ENCODE measurements at regions not wholly inside any gene's neighbourhood (a gene's known extent, or its start where the extent isn't known, plus 50 kb on each side); places are given as distances from the start of the nearest gene placed in this dataset.

DNA sequence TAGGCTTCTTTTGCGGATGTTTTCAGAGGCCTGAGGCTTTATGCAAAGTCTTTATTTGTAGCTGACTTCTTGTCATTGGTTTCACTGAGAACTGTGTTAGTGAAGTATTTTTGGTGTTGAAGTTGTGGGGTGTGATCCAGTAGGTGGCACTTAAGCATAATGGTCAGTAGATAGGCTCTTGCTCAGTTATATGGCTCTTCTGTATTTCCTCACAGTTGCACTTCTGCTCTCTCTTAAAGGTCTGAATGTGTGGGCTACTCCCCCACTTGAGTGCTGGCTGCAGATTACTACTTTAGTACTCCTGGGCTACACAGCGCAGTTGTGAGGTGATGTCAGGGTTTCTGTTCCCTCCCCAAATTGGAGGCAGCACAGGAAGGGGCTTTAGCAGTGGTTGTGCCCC is 133.8 kb upstream of the SCN7A start:
- Histone ChIP-seq H3K36me3 (ENCODE audit: control insufficient read depth, insufficient read depth, low read length) (no peaks in the 10 kb centered on the region), H3K9me1 (ENCODE audit: control insufficient read depth, insufficient read depth, low read length) (no peaks in the 10 kb centered on the region), H3K4me1 (replicated peaks in 1 of 2; ENCODE audit: control insufficient read depth in 2 of 2, insufficient read depth in 2 of 2, low read length in 2 of 2) (no peaks in the 10 kb centered on the region), H3K27me3 (ENCODE audit: control insufficient read depth in 2 of 2, insufficient read depth in 2 of 2, low read length in 2 of 2) (no peaks in the 10 kb centered on the region), H3K9me3 (replicated peaks; ENCODE audit: control insufficient read depth, insufficient read depth, low read depth, low read length) (no peaks in the 10 kb centered on the region; the same call in 1 of the 2 replicates), H3K4me2 (ENCODE audit: insufficient read depth, low read length) (no peak overlapping the region), H3K79me2 (ENCODE audit: control insufficient read depth, insufficient read depth, low read length) (no peaks in the 10 kb centered on the region), H4K20me1 (replicated peaks; ENCODE audit: control insufficient read depth, insufficient read depth, low read length) (no peaks in the 10 kb centered on the region), H3K4me3 (no peak overlapping the region), H3K9ac (ENCODE audit: insufficient read depth in 1 of 2, low read depth in 2 of 2, low read length in 2 of 2) (no peak overlapping the region), H2AFZ (ENCODE audit: low read depth, low read length) (no peak overlapping the region), H3K27ac (ENCODE audit: extremely low read depth, low read depth, low read length) (no peak overlapping the region)
- 6% methylated on average over 2 of the region's 2 CpGs for WGBS (ENCODE audit: insufficient coverage, low coverage, missing lambda C conversion rate)
- no peak for DNase-seq (ENCODE audit: extremely low read depth in 1 of 4, low spot score in 3 of 4)
- in situ Hi-C loops (cut with MboI) (no loop called here), intact Hi-C loops (cut with micrococcal nuclease) (no loop called here)
- TF ChIP-seq, protein P1, sequence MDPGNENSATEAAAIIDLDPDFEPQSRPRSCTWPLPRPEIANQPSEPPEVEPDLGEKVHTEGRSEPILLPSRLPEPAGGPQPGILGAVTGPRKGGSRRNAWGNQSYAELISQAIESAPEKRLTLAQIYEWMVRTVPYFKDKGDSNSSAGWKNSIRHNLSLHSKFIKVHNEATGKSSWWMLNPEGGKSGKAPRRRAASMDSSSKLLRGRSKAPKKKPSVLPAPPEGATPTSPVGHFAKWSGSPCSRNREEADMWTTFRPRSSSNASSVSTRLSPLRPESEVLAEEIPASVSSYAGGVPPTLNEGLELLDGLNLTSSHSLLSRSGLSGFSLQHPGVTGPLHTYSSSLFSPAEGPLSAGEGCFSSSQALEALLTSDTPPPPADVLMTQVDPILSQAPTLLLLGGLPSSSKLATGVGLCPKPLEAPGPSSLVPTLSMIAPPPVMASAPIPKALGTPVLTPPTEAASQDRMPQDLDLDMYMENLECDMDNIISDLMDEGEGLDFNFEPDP (CRISPR knock-in tag; IDR thresholded peaks at IDR 0.05) = no peak
- TF ChIP-seq SMARCA4 (IDR thresholded peaks at IDR 0.05) (no peak), ESRRB (CRISPR knock-in tag; IDR thresholded peaks at IDR 0.05; ENCODE audit: borderline replicate concordance) (no peak), CBFA2T2 (conservative IDR thresholded peaks at IDR 0.05) (no peak)
- ChIA-PET POLR2A (interaction anchor here (1.0 kb wide), 1 partner anchor 13 kb away, joined by 4 read pairs; no protein-coding TSS in a partner anchor), CTCF (ENCODE audit: low intra/inter-chr PET ratio) (no interaction called here)
- BruUV-seq (replicated peaks) = no TSS peak
- FAIRE-seq = no peak
- ATAC-seq = no peak

DNA sequence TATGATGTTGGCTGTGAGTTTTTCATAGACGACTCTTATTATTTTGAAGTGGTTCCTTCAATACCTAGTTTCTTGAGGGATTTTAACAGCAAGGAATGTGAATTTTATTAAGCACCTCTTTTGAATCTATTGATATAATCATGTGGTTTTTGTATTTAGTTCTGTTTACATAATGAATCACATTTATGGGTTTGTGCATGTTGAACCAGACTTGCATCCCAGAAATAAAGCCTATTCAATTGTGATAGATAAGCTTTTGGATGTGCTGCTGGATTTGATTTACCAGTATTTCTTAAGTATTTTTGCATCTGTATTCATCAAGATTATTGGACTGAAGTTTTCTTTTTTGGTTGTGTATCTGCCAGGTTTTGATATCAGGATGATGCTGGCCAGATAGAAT is 131.6 kb upstream of the SCN7A start:
- Histone ChIP-seq H3K4me1 (replicated peaks in 1 of 2; ENCODE audit: control insufficient read depth in 2 of 2, insufficient read depth in 2 of 2, low read length in 2 of 2) (no peaks in the 10 kb centered on the region), H3K9ac (ENCODE audit: insufficient read depth in 1 of 2, low read depth in 2 of 2, low read length in 2 of 2) (no peak overlapping the region), H3K79me2 (ENCODE audit: control insufficient read depth, insufficient read depth, low read length) (no peaks in the 10 kb centered on the region), H3K9me1 (ENCODE audit: control insufficient read depth, insufficient read depth, low read length) (no peaks in the 10 kb centered on the region), H3K27ac (ENCODE audit: extremely low read depth, low read depth, low read length) (no peak overlapping the region), H2AFZ (ENCODE audit: low read depth, low read length) (no peak overlapping the region), H3K36me3 (ENCODE audit: control insufficient read depth, insufficient read depth, low read length) (no peaks in the 10 kb centered on the region), H4K20me1 (replicated peaks; ENCODE audit: control insufficient read depth, insufficient read depth, low read length) (no peaks in the 10 kb centered on the region), H3K27me3 (ENCODE audit: control insufficient read depth in 2 of 2, insufficient read depth in 2 of 2, low read length in 2 of 2) (no peaks in the 10 kb centered on the region), H3K4me3 (no peak overlapping the region), H3K4me2 (ENCODE audit: insufficient read depth, low read length) (no peak overlapping the region), H3K9me3 (replicated peaks; ENCODE audit: control insufficient read depth, insufficient read depth, low read depth, low read length) (no peaks in the 10 kb centered on the region; the same call in 1 of the 2 replicates)
- FAIRE-seq (no peak), DNase-seq (ENCODE audit: extremely low read depth in 1 of 4, low spot score in 3 of 4) (no peak), ATAC-seq (no peak)
- 0% methylated on average over 1 of the region's 1 CpG for WGBS (ENCODE audit: insufficient coverage, low coverage, missing lambda C conversion rate)
- in situ Hi-C loops (cut with MboI) (no loop called here), intact Hi-C loops (cut with micrococcal nuclease) (no loop called here)
- no peak for TF ChIP-seq TEAD1 (CRISPR knock-in tag; IDR thresholded peaks at IDR 0.05)
- TF ChIP-seq, protein P2, sequence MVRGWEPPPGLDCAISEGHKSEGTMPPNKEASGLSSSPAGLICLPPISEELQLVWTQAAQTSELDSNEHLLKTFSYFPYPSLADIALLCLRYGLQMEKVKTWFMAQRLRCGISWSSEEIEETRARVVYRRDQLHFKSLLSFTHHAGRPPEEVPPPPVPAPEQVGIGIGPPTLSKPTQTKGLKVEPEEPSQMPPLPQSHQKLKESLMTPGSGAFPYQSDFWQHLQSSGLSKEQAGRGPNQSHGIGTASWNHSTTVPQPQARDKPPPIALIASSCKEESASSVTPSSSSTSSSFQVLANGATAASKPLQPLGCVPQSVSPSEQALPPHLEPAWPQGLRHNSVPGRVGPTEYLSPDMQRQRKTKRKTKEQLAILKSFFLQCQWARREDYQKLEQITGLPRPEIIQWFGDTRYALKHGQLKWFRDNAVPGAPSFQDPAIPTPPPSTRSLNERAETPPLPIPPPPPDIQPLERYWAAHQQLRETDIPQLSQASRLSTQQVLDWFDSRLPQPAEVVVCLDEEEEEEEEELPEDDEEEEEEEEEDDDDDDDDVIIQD (CRISPR knock-in tag; IDR thresholded peaks at IDR 0.05) = no peak
- POLR2A ChIA-PET = no interaction called here
- CTCF ChIA-PET (ENCODE audit: low intra/inter-chr PET ratio) = no interaction called here
- BruUV-seq (replicated peaks) = no TSS peak

Data from K562 (cell line).